ENCODE measurements at regions not wholly inside any gene's neighbourhood (a gene's known extent, or its start where the extent isn't known, plus 50 kb on each side); places are given as distances from the start of the nearest gene placed in this dataset.

GRCh38 chrX:15158350-15158735, 111.5 kb downstream of the ASB9 start:
- no peak overlapping the region for H3K27ac ChIP-seq (ENCODE audit: low read depth, low read length)
- H3K27me3 ChIP-seq (ENCODE audit: control insufficient read depth, insufficient read depth, low read length) = peaks cover 11% of the 10 kb centered on the region
- H3K9me3 ChIP-seq (ENCODE audit: control insufficient read depth, insufficient read depth, low read length) = no peaks in the 10 kb centered on the region
- no peaks in the 10 kb centered on the region for H3K4me1 ChIP-seq (ENCODE audit: control insufficient read depth, insufficient read depth, low read length)
- no CpG with 5 or more reads among the region's 1 CpG for WGBS (ENCODE audit: insufficient coverage)
- H3K36me3 ChIP-seq (ENCODE audit: control insufficient read depth, insufficient read depth, low read length) = no peaks in the 10 kb centered on the region
- no peak overlapping the region for H3K4me3 ChIP-seq (ENCODE audit: low read depth, low read length)
- no peak for DNase-seq (ENCODE audit: low read depth in 4 of 6, low spot score in 6 of 6)

- WGBS (ENCODE audit: insufficient coverage) = 64% methylated on average over 1 of the region's 2 CpGs
- Histone ChIP-seq H3K4me1 (ENCODE audit: control insufficient read depth, insufficient read depth, low read length) (no peaks in the 10 kb centered on the region), H3K27me3 (ENCODE audit: control insufficient read depth, insufficient read depth, low read length) (peaks cover 11% of the 10 kb centered on the region), H3K4me3 (ENCODE audit: low read depth, low read length) (no peak overlapping the region), H3K9me3 (ENCODE audit: control insufficient read depth, insufficient read depth, low read length) (no peaks in the 10 kb centered on the region), H3K36me3 (ENCODE audit: control insufficient read depth, insufficient read depth, low read length) (no peaks in the 10 kb centered on the region), H3K27ac (ENCODE audit: low read depth, low read length) (no peak overlapping the region)
- DNase-seq (ENCODE audit: low read depth in 4 of 6, low spot score in 6 of 6) = no peak
Measured at GRCh38 chrX:15157624-15158023, 112.3 kb downstream of the ASB9 start.

- H3K27me3 ChIP-seq (ENCODE audit: control insufficient read depth, insufficient read depth, low read length) = peaks cover 7% of the 10 kb centered on the region
- no peaks in the 10 kb centered on the region for H3K36me3 ChIP-seq (ENCODE audit: control insufficient read depth, insufficient read depth, low read length)
- DNase-seq (ENCODE audit: low read depth in 4 of 6, low spot score in 6 of 6) = no peak
- no peaks in the 10 kb centered on the region for H3K4me1 ChIP-seq (ENCODE audit: control insufficient read depth, insufficient read depth, low read length)
- WGBS (ENCODE audit: insufficient coverage) = 63% methylated on average over 2 of the region's 4 CpGs
- no peak overlapping the region for H3K4me3 ChIP-seq (ENCODE audit: low read depth, low read length)
- H3K9me3 ChIP-seq (ENCODE audit: control insufficient read depth, insufficient read depth, low read length) = no peaks in the 10 kb centered on the region
- H3K27ac ChIP-seq (ENCODE audit: low read depth, low read length) = no peak overlapping the region
Measured at GRCh38 chrX:15151267-15152186, 118.4 kb downstream of the ASB9 start.

GRCh38 chrX:15150586-15150985, 119.3 kb downstream of the ASB9 start:
- no peak overlapping the region for H3K4me3 ChIP-seq (ENCODE audit: low read depth, low read length)
- H3K27me3 ChIP-seq (ENCODE audit: control insufficient read depth, insufficient read depth, low read length) = peaks cover 4% of the 10 kb centered on the region
- H3K27ac ChIP-seq (ENCODE audit: low read depth, low read length) = no peak overlapping the region
- H3K36me3 ChIP-seq (ENCODE audit: control insufficient read depth, insufficient read depth, low read length) = no peaks in the 10 kb centered on the region
- no peaks in the 10 kb centered on the region for H3K9me3 ChIP-seq (ENCODE audit: control insufficient read depth, insufficient read depth, low read length)
- no peak for DNase-seq (ENCODE audit: low read depth in 4 of 6, low spot score in 6 of 6)
- no peaks in the 10 kb centered on the region for H3K4me1 ChIP-seq (ENCODE audit: control insufficient read depth, insufficient read depth, low read length)
- WGBS (ENCODE audit: insufficient coverage) = no CpG with 5 or more reads among the region's 1 CpG

GRCh38 chrX:15146515-15146914, 123.4 kb downstream of the ASB9 start:
- no peak for DNase-seq (ENCODE audit: low read depth in 4 of 6, low spot score in 6 of 6)
- Histone ChIP-seq H3K4me3 (ENCODE audit: low read depth, low read length) (no peak overlapping the region), H3K36me3 (ENCODE audit: control insufficient read depth, insufficient read depth, low read length) (no peaks in the 10 kb centered on the region), H3K9me3 (ENCODE audit: control insufficient read depth, insufficient read depth, low read length) (no peaks in the 10 kb centered on the region), H3K27ac (ENCODE audit: low read depth, low read length) (no peak overlapping the region), H3K27me3 (ENCODE audit: control insufficient read depth, insufficient read depth, low read length) (peaks cover 5% of the 10 kb centered on the region), H3K4me1 (ENCODE audit: control insufficient read depth, insufficient read depth, low read length) (no peaks in the 10 kb centered on the region)
- WGBS (ENCODE audit: insufficient coverage) = no CpG with 5 or more reads among the region's 6 CpGs

GRCh38 chrX:15143825-15144121, 126.1 kb downstream of the ASB9 start:
- DNase-seq (ENCODE audit: low read depth in 4 of 6, low spot score in 6 of 6) = peak in 1 of 6 donors; percentile 26

GRCh38 chrX:15143050-15143824, 126.6 kb downstream of the ASB9 start:
- Histone ChIP-seq H3K36me3 (ENCODE audit: control insufficient read depth, insufficient read depth, low read length) (no peaks in the 10 kb centered on the region), H3K27me3 (ENCODE audit: control insufficient read depth, insufficient read depth, low read length) (peaks cover 7% of the 10 kb centered on the region), H3K27ac (ENCODE audit: low read depth, low read length) (no peak overlapping the region), H3K4me3 (ENCODE audit: low read depth, low read length) (no peak overlapping the region), H3K4me1 (ENCODE audit: control insufficient read depth, insufficient read depth, low read length) (no peaks in the 10 kb centered on the region), H3K9me3 (ENCODE audit: control insufficient read depth, insufficient read depth, low read length) (no peaks in the 10 kb centered on the region)
- DNase-seq (ENCODE audit: low read depth in 4 of 6, low spot score in 6 of 6) = peak; percentile 19 to 88 (median 32)
- no CpG with 5 or more reads among the region's 6 CpGs for WGBS (ENCODE audit: insufficient coverage)

More at GRCh38 chrX:15143825-15144121, 126.1 kb downstream of the ASB9 start:
- H3K4me3 ChIP-seq (ENCODE audit: low read depth, low read length) = no peak overlapping the region
- no peaks in the 10 kb centered on the region for H3K4me1 ChIP-seq (ENCODE audit: control insufficient read depth, insufficient read depth, low read length)
- WGBS (ENCODE audit: insufficient coverage) = 33% methylated on average over 1 of the region's 1 CpG
- peaks cover 7% of the 10 kb centered on the region for H3K27me3 ChIP-seq (ENCODE audit: control insufficient read depth, insufficient read depth, low read length)
- no peaks in the 10 kb centered on the region for H3K9me3 ChIP-seq (ENCODE audit: control insufficient read depth, insufficient read depth, low read length)
- no peak overlapping the region for H3K27ac ChIP-seq (ENCODE audit: low read depth, low read length)
- H3K36me3 ChIP-seq (ENCODE audit: control insufficient read depth, insufficient read depth, low read length) = no peaks in the 10 kb centered on the region

- peaks cover 7% of the 10 kb centered on the region for H3K27me3 ChIP-seq (ENCODE audit: control insufficient read depth, insufficient read depth, low read length)
- H3K4me1 ChIP-seq (ENCODE audit: control insufficient read depth, insufficient read depth, low read length) = no peaks in the 10 kb centered on the region
- no peak overlapping the region for H3K4me3 ChIP-seq (ENCODE audit: low read depth, low read length)
- no peak for DNase-seq (ENCODE audit: low read depth in 4 of 6, low spot score in 6 of 6)
- H3K9me3 ChIP-seq (ENCODE audit: control insufficient read depth, insufficient read depth, low read length) = no peaks in the 10 kb centered on the region
- no peak overlapping the region for H3K27ac ChIP-seq (ENCODE audit: low read depth, low read length)
- WGBS (ENCODE audit: insufficient coverage) = 57% methylated on average over 2 of the region's 8 CpGs
- H3K36me3 ChIP-seq (ENCODE audit: control insufficient read depth, insufficient read depth, low read length) = no peaks in the 10 kb centered on the region
Measured at GRCh38 chrX:15142084-15142715, 127.7 kb downstream of the ASB9 start.

GRCh38 chrX:15136795-15137194, 133.1 kb downstream of the ASB9 start:
- WGBS (ENCODE audit: insufficient coverage) = no CpG with 5 or more reads among the region's 1 CpG
- H3K4me1 ChIP-seq (ENCODE audit: control insufficient read depth, insufficient read depth, low read length) = no peaks in the 10 kb centered on the region
- DNase-seq (ENCODE audit: low read depth in 4 of 6, low spot score in 6 of 6) = no peak
- H3K36me3 ChIP-seq (ENCODE audit: control insufficient read depth, insufficient read depth, low read length) = no peaks in the 10 kb centered on the region
- H3K4me3 ChIP-seq (ENCODE audit: low read depth, low read length) = no peak overlapping the region
- H3K27me3 ChIP-seq (ENCODE audit: control insufficient read depth, insufficient read depth, low read length) = peaks cover 2% of the 10 kb centered on the region
- no peaks in the 10 kb centered on the region for H3K9me3 ChIP-seq (ENCODE audit: control insufficient read depth, insufficient read depth, low read length)
- H3K27ac ChIP-seq (ENCODE audit: low read depth, low read length) = no peak overlapping the region

Data from spinal cord (tissue), 9 donors.